ENCODE measurements at regions not wholly inside any gene's neighbourhood (a gene's known extent, or its start where the extent isn't known, plus 50 kb on each side); places are given as distances from the start of the nearest gene placed in this dataset.
"Not testable (repeated sequence)": the region's sequence is repeated elsewhere in the genome, so short reads cannot be mapped to it uniquely, and the experiment has no call there.

- no peak for DNase-seq
Measured at GRCh38 chr1:30132602-30133286, 590.6 kb downstream of the MATN1 start.

DNA sequence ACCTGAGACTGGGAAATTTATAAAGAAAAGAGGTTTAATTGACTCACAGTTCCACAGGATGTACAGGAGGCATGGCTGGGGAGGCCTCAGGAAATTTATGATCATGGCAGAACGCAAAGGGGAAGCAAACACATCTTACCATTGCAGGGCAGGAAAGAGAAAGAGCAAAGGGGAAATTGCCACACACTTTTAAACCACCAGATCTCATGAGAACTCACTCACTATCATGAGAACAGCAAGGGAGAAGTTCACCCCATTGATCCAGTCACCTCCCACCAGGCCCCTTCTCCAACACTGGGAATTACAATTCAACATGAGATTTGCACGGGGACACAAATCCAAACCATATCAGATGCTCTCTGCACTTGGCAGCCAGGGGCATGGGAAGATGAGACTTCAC is 592.8 kb downstream of the MATN1 start:
- not testable (repeated sequence) for DNase-seq

GRCh38 chr1:30130099-30130498 is 593.3 kb downstream of the MATN1 start:
- DNase-seq, result no peak

- DNase-seq, result no peak
Measured at GRCh38 chr1:30129421-30130055, 593.8 kb downstream of the MATN1 start.

- DNase-seq, result no peak
Measured at GRCh38 chr1:30129001-30129408, 594.4 kb downstream of the MATN1 start.

DNA sequence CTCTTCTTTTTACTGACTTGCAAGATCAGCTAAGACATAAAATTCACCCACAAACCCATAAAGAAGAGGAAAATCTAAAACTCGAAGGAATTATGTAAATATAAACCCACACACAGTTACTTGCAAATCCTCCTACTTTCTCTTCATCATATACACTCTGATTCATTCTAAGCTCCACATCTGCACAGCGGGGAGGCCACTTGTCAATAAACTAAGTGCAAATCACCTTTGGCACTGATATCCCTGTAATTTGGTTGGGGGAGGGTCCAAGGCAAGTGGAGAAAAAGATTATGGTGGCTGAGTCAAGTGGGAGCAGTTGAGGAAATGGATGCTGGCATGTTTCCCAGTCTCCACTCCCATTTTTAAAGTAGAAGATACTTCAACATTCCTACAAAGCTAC is 596.5 kb downstream of the MATN1 start:
- DNase-seq, result no peak

DNA sequence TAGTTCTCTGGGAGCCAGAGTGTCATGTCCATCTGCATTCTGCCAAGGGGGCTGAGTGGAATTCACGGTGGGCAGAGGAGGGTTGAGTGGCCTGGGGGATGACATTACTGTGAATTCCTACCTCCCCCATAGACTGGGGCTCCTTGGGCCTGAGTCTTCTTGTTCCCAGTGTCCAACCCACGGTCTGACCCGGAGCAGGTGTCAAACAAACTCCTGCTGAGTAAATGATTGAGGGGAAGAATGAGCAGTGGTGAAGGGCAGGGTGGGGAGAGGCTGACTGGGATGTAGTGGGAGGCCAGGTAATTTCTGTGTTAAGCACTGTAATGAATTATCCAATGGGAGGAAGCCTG is 597.6 kb downstream of the MATN1 start:
- DNase-seq, result no peak

GRCh38 chr1:30125021-30125820 is 598.2 kb downstream of the MATN1 start:
- DNase-seq, result no peak

- DNase-seq, result no peak
Measured at GRCh38 chr1:30123896-30124295, 599.5 kb downstream of the MATN1 start.

- DNase-seq, result no peak
Measured at GRCh38 chr1:30123036-30123435, 600.3 kb downstream of the MATN1 start.

- DNase-seq, result no peak
Measured at GRCh38 chr1:30120245-30121000, 603.0 kb downstream of the MATN1 start.

- no peak for DNase-seq
Measured at GRCh38 chr1:30117685-30118084, 605.7 kb downstream of the MATN1 start.

DNA sequence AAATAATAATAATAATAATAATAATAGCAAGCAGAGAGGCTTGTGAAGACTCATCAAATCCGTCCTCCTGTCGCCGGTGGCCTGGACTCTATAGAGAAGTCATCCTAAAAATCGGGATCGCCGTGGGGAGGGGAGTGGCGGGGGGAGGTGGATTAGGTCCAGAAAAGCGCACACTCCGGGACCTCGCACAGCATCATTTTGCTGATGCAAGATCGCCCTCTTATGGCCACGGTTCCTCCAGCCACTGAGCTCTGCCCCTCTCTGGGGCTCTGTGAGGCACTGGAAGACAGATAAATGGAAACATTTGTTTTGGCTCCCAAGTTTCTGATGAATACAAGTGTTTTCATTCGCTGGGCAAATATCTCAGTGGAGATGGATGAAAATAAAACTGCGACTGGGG is 612.0 kb downstream of the MATN1 start:
- DNase-seq, result peak in 1 of 2 donors; percentile 10

DNA sequence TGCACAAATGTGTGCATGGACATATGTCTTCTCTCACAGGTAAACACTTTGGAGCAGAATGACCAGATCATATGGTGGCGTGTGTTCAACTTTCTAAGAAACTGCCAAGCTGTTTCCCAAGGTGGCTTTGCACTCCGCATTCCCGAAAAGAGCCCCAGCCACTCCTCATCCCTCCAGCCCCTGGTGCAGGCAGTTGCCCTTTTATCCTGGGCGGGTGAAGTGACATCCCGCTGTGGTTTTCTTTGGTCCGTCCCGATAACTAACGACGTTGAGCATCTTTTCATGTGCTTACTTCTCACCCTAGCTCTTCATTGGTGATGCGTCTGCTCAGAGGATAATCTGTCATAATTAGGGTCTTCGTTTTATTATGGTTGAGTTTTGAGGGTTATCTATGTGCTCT is 612.5 kb downstream of the MATN1 start:
- DNase-seq, result no peak

DNA sequence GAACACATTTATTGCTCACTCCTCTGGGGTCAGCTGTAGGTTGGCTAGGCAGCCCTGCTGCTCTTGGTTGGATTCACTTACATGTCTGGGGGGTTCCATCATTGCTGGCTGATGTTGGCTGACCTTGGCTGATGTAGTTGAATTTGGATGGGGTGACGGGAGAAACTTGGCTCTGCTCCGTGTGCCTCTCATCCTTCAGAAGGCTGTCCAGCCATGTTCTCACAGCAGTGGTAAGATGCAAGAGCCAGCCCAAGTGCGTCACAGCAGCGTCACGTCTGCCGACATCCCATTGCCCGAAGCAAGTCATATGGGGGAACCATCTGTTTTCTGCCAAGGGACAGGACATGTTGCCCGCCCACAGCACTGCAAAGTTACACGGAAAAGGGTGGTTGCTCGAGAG is 613.5 kb downstream of the MATN1 start:
- DNase-seq, result no peak

DNA sequence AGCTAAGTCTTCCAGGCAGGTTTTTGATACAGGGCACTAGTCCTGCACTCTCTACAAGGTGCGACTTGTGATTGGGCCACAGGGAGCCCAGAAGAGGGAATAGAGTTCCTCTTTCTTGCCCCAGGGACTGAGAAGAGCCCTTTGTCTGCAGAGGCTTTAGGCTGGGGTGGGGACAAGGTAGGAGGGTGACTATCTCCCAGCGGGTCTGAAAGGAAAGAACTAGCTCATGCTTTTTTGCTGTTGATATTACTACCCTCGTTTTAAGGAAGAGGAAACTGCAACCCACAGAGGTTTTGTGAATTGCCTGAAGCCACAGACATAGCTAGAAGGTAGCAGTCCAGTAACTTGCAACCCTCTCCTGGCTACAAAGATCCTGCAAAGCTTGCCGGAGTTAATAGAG is 615.2 kb downstream of the MATN1 start:
- DNase-seq, result no peak

DNA sequence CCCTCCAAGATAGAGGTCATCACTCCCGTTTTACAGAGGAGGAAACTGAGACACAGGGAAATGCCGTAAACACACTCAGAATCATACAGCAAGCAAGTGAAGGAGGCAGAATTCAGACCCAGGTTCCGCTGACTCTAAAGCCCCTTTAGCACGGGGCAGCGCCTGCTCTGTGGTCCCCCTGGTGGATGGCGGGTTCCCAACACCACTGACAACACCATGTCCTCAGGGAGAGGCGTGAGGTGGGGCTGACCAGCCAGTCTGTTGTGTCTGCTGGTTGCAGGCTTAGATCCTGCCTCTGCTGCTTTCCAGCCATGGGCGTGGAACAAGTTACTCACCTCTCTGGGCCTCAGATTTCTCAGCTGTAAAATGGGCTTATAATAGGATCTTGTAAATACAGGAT is 617.3 kb downstream of the MATN1 start:
- no peak for DNase-seq

DNA sequence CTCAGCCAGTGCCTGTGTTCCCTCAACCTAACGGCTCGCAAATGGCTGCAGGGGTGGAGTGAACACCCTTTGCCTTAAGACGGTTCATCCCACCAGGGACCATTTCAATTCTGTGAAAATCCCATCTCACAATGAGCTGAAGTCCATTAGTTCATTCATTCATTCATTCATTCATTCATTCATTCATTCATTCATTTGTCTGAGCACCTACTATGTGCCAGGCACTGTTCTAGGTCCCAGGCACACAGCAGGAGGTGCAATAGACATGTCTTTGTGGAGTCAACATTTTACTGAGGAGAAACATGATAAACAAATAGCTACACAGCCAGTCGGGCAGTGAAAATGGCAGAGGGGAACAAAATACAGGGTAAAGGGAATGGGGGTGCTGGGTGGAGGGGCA is 618.8 kb downstream of the MATN1 start:
- DNase-seq, result no peak

DNA sequence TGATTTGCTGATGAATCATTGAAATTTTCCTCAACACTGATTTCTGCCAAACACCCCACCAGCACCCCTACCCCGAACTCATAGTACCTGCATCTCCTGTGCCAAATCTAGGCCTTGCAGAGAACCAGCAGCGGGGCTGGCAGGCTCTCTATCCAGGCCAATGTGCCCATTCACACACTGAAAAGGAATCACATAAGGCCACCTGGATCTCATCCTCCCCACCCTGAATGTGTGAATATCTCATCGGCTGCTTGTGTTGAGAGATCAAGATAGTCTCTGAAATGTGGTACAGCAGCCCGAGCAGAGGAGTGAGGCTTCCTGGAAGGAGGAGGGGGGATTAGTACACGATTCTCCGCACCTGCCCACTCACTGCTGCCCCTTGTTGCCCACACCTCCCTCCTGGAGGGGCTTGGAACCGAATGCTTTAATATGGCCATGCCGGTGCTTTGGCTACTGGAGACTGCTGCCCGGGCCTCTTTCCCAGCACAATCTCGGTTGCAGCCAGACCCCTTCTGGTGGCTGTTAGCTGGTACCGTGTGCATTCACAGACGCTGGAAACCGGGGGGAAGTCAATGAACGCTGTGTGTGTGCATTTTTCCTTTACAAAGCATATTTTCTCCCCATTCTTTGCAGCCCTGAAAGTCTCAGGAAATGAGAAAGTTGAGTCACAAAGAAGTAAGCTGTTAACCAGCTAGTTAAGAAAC is 619.5 kb downstream of the MATN1 start:
- DNase-seq, result no peak

DNA sequence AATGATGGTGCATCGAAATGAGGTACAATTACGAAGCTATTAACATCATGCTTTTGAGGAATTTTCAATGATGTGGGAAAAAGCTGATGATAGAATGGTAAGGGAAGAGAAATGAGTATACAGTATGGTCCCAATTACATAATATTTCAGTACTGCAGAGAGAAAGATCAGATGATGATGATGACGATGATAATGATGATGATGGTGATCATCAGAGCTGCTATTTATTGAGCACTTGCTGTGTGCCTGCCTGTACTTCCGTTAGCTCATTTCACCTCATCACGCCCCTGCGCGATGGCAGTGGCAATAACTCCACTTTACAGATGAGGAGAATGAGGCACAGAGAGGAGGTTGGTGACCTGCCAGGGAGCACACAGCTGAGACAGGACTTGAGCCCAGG is 620.8 kb downstream of the MATN1 start:
- DNase-seq, result no peak

DNA sequence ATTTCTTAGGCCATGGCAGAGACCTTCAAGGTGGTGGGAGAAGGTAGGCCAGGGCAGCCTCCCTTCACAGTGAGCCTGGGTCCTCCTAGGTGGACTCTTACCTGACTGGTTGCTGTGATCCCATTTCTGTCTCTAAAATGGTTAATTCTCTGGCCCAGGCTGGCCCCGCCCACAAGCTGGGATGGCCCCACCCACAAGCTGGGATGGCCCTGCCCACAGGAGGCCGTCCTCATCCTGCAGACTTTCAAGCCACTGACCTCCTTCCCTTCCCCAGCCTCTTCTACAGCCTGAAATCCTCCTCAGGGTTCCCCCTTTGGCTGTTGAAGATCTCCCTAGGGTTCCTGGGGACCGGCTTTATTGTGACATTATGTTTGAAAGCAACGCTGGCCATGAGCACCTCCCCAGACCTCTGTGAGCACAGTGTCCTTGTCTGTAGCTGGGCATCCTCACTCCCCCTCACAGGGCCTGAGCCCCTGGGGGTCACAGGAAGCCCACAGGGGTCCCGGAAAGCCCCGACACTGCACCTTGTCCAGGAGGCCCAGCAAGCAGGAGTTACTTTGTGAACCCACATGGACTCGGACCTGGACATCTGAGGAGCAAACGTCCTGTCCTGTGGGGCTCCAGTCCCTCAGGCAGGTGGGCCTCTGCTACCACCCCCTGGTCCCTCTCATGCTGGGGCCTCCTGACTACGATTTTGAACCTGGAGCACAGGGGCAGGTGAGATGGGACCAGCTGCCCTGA is 621.7 kb downstream of the MATN1 start:
- no peak for DNase-seq

DNA sequence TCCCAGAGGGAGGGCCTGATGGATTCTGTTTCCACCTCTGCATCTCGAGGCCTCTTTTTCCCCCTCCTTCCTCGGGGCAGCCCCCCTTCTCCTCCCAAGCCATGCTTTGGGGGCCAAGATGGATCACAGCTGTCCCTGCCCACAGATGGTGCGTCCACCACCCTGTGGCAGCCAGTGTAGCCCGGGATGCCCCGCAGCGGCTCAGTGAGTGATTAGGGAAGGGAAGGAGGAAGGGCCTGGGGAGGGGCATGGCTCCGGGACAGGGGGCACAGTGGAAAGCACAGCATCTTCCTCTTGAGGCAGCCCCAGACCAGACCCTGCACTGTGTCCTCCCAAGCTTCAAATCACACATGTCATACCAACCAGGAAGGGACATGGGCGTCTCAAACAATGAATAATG is 622.4 kb downstream of the MATN1 start:
- no peak for DNase-seq

All from CD4-positive, alpha-beta T cell treated with Interleukin-1 beta for 1 hour (primary cell).